HG03064 (cell line): ENCODE measurements at regions not wholly inside any gene's neighbourhood (a gene's known extent, or its start where the extent isn't known, plus 50 kb on each side); places are given as distances from the start of the nearest gene placed in this dataset.
"Not testable (repeated sequence)": the region's sequence is repeated elsewhere in the genome, so short reads cannot be mapped to it uniquely, and the experiment has no call there.

Experiments used
- ATAC-seq: cut with Tn5 transposase; IDR thresholded peaks from one replicate; pipeline ENCODE4 v1.9.1; 2021; ENCODE audit warnings: low read depth; ENCODE audit not compliant: unreplicated experiment

GRCh38 chr1:65577278-65577677, 156.8 kb downstream of the LEPR start:
- no peak for ATAC-seq

DNA sequence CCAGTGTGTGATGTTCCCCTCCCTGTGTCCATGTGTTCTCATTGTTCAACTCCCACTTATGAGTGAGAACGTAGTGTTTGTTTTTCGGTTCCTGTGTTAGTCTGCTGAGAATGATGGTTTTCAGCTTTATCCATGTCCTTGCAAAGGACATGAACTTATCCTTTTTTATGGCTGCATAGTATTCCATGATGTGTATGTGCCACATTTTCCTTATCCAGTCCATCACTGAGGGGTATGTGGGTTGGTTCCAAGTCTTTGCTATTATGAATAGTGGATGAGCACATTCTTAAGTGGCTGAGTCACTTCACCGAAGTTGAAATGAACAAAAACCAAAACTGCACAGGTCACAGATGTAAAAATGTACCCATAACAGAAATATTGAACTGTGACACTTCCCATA, 157.5 kb downstream of the LEPR start:
- not testable (repeated sequence) for ATAC-seq

GRCh38 chr1:65581119-65581518, 160.7 kb downstream of the LEPR start:
- no peak for ATAC-seq

GRCh38 chr1:65584399-65584798, 163.9 kb downstream of the LEPR start:
- ATAC-seq, result no peak

- no peak for ATAC-seq
These were observed 169.8 kb downstream of the LEPR start for GRCh38 chr1:65590279-65590678.

DNA sequence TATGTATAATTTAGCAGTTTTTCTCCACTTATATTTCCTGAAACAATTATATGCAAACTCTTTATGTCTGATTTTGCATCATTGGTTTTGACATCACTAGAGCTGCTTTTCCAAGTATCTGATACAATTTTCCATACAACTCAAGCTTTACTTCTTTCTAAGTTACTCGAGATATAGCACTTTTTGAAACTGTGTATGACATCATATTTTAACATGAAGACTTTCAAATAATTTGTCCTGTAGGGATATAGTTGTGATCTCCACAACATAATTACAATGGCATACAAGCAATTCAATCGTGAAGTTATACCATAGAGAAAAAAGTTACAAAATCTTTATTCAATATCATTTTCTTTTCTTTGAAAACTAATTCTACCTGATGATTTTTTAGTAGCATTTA, 173.0 kb downstream of the LEPR start:
- no peak for ATAC-seq

- no peak for ATAC-seq
These were observed 175.3 kb downstream of the LEPR start for GRCh38 chr1:65595724-65596123.

- no peak for ATAC-seq
These were observed 176.3 kb downstream of the LEPR start for GRCh38 chr1:65596768-65597167.

DNA sequence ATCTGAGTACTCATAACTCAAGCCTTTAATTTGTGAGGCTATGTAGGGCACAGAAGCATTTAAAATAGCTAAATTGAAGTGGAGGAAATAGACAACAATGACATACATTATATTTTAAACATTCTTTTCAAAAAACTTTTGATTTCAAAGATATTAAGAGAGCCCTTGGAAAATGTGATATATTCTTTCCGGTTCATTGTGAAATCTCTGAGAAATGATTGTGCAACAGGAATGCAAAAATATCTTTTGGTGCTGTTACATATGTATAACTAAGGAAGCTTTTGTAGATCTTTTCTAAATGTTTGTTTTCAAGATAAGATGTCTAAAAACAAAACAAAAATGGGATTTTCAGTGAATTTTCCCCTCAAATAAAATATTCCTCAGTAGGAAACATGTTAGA, 185.2 kb downstream of the LEPR start:
- no peak for ATAC-seq

DNA sequence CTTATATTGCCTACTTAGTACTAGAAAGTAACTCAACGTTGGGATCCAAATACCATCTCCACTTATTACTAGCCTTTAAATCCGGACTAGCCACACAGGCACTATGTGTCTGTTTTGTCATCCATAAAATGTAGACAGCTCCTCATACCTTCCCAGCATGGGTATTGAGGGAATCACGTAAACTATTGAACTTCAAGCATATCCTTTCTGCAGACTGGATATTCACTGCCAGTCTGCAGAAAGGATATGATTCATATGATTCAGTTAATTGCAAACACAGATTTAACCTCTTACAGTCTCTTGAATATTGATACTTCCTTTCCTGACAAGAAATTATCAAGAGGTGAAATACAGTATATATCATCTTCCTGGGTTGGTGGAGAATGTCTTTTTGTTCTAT, 186.0 kb downstream of the LEPR start:
- no peak for ATAC-seq

- no peak for ATAC-seq
These were observed 178.8 kb upstream of the PDE4B start for GRCh38 chr1:65613884-65614283.

DNA sequence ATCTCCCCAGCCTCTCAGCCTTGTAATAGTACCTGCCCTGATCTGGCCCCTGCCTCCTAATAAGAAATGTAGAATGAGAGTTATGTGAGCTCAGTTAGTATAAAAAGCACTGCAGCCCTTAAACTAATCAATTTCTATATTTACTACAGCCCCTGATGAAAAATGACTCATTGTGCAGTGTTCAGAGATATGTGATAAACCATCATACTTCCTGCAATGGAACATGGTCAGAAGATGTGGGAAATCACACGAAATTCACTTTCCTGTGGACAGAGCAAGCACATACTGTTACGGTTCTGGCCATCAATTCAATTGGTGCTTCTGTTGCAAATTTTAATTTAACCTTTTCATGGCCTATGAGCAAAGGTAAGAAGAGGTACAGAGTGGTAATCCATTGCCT, 176.8 kb upstream of the PDE4B start:
- ATAC-seq, result no peak

- ATAC-seq, result not testable (repeated sequence)
These were observed 171.0 kb upstream of the PDE4B start for GRCh38 chr1:65621721-65622120.

DNA sequence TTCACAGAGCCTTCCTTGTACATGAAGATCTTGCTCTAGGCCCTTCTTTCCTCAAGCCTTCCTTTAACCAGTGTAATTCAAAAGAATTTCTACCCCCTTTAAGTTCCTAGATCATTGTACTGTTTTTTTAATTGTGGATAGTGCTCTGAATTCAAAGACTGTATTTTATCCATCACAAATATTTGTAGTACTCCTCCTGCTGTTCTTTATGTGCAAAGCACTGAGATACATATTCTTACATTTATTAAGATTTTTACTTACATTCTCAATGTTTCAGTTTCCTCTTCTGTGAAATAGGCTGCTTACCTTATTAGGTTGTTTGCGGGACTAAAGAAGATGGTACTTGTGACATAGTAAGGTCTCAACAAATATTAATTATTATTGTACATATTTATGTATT, 168.8 kb upstream of the PDE4B start:
- no peak for ATAC-seq

GRCh38 chr1:65625528-65625927, 167.2 kb upstream of the PDE4B start:
- ATAC-seq, result no peak

DNA sequence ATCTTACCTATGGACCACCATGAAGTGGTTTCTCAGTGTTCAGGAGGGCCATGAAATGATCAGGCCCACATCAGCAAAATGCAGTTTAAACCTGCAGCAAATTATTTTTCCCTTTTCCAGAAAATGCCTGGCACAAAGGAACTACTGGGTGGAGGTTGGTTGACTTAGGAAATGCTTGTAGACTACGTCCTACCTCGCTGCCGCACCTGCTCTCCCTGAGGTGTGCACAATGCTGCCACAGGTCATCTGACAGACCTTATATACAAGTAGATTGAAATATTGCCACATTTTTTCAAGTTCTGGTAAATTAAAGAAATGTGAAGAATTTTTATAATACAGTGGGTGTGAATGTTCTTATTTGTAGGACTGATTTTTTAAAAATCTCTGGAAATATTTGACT, 166.7 kb upstream of the PDE4B start:
- no peak for ATAC-seq

- no peak for ATAC-seq
These were observed 162.9 kb upstream of the PDE4B start for GRCh38 chr1:65629788-65630187.

GRCh38 chr1:65630855-65631254, 161.8 kb upstream of the PDE4B start:
- ATAC-seq, result no peak

DNA sequence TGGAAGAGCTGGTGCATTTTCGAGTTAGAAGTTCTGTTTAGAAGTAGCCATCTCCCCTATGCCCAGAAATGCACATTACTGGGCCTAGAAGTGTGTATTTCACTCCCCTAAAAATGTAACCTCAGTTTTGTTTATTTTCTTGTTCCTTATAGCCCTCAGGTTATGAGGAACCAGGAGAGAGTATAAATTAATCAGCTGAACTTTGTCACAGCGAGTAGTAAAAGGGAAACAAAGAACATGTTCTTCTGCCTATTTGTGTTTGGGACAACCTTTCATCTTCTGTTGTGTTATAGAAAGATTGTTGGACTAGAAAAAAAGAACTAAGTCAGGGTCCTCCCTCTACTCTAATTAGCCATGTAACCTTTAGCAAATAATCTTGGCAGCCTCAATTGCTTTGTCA, 160.5 kb upstream of the PDE4B start:
- no peak for ATAC-seq

GRCh38 chr1:65640046-65640445, 152.6 kb upstream of the PDE4B start:
- ATAC-seq, result no peak

DNA sequence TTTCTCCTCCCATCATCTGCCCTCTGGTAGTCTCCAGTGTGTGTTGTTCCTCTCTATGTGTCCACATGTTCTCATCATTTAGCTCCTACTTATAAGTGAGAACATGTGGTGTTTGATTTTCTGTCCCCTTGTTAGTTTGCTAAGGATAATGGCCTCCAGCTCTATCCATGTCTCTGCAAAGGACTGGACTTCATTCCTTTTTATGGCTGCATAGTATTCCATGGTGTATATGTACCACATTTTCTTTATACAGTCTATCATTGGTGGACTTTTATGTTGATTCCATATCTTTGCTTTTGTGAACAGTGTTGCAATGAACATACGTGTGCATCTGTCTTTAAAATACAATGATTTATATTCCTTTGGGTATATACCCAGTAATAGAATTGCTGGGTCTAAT, 143.5 kb upstream of the PDE4B start:
- ATAC-seq, result not testable (repeated sequence)

GRCh38 chr1:65650682-65651081, 142.0 kb upstream of the PDE4B start:
- no peak for ATAC-seq

DNA sequence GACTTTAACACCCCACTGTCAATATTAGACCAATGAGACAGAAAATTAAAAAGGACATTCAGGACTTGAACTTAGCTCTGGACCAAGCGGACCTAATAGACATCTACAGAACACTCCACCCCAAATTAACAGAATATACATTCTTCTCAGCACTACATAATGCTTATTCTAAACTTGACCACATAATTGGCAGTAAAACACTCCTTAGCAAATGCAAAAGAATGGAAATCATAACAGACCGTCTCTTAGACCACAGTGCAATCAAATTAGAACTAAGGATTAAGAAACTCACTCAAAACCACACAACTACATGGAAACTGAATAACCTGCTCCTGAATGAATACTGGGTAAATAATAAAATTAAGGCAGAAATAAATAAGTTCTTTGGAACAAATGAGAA, 138.2 kb upstream of the PDE4B start:
- not testable (repeated sequence) for ATAC-seq

- ATAC-seq, result not testable (repeated sequence)
These were observed 135.1 kb upstream of the PDE4B start for GRCh38 chr1:65657609-65658008.
